H9 (cell line): ENCODE measurements at regions not wholly inside any gene's neighbourhood (a gene's known extent, or its start where the extent isn't known, plus 50 kb on each side); places are given as distances from the start of the nearest gene placed in this dataset.

Experiments used
- DNase-seq: peaks from one replicate; pipeline ENCODE4 v3.0.0-alpha.2; 2017
- H2AFZ ChIP-seq: one replicate; pipeline ENCODE4 v1.6.1; 2013; ENCODE audit warnings: mild to moderate bottlenecking, low read length, control low read depth, moderate library complexity
- H2AK5ac ChIP-seq: 2 replicates; pipeline ENCODE4 v1.6.1; 2013; ENCODE audit warnings: low read length, control low read depth, mixed read lengths; ENCODE audit not compliant: insufficient read length
- H2BK120ac ChIP-seq: one replicate; pipeline ENCODE4 v1.6.1; 2013; ENCODE audit warnings: low read depth, mild to moderate bottlenecking, low read length, control low read depth, inconsistent platforms; ENCODE audit not compliant: poor library complexity, severe bottlenecking
- H2BK12ac ChIP-seq: 2 replicates; pipeline ENCODE4 v1.6.1; 2013; ENCODE audit warnings: low read length, control low read depth, mixed read lengths, low read depth; ENCODE audit not compliant: insufficient read length
- H2BK15ac ChIP-seq: 2 replicates; pipeline ENCODE4 v1.6.1; 2013; ENCODE audit warnings: low read depth, low read length, control low read depth
- H2BK20ac ChIP-seq: one replicate; pipeline ENCODE4 v1.6.1; 2013; ENCODE audit warnings: low read depth, mild to moderate bottlenecking, low read length, control low read depth, inconsistent platforms; ENCODE audit not compliant: poor library complexity, severe bottlenecking
- H2BK5ac ChIP-seq: 2 replicates; pipeline ENCODE4 v1.6.1; 2013; ENCODE audit warnings: low read length, control low read depth, mixed read lengths; ENCODE audit not compliant: insufficient read length
- H3K14ac ChIP-seq: 2 replicates; pipeline ENCODE4 v1.6.1; 2013; ENCODE audit warnings: low read length, control low read depth; ENCODE audit not compliant: insufficient read depth
- H3K18ac ChIP-seq: 2 replicates; pipeline ENCODE4 v1.6.1; 2013; ENCODE audit warnings: low read depth, mild to moderate bottlenecking, mixed read lengths, low read length, control low read depth; ENCODE audit not compliant: insufficient read length
- H3K23ac ChIP-seq: 2 replicates; pipeline ENCODE4 v1.6.1; 2013; ENCODE audit warnings: low read length, control low read depth, mixed read lengths, low read depth; ENCODE audit not compliant: insufficient read length
- H3K23me2 ChIP-seq: 2 replicates; pipeline ENCODE4 v1.6.1; 2013; ENCODE audit warnings: low read depth, mild to moderate bottlenecking, mixed read lengths, low read length, control low read depth; ENCODE audit not compliant: insufficient read length, poor library complexity, severe bottlenecking
- H3K27ac ChIP-seq: 2 replicates; pipeline ENCODE4 v1.5.1; 2013; ENCODE audit warnings: low read length, control low read depth, mixed read lengths, low read depth; ENCODE audit not compliant: insufficient read length
- H3K27me3 ChIP-seq: 2 replicates; pipeline ENCODE4 v1.6.1; 2013; ENCODE audit warnings: low read length, control low read depth, inconsistent platforms; ENCODE audit not compliant: insufficient read depth
- H3K4ac ChIP-seq: 2 replicates; pipeline ENCODE4 v1.6.1; 2013; ENCODE audit warnings: low read depth, mild to moderate bottlenecking, control low read depth, inconsistent platforms, low read length, moderate library complexity
- H3K4me1 ChIP-seq: 2 replicates; pipeline ENCODE4 v1.6.1; 2013; ENCODE audit warnings: low read length, control low read depth, inconsistent platforms; ENCODE audit not compliant: insufficient read depth
- H3K4me2 ChIP-seq: 2 replicates; pipeline ENCODE4 v1.6.1; 2013; ENCODE audit warnings: low read length, control low read depth, mixed read lengths; ENCODE audit not compliant: insufficient read length, insufficient read depth
- H3K56ac ChIP-seq: 2 replicates; pipeline ENCODE4 v1.6.1; 2013; ENCODE audit warnings: low read depth, mild to moderate bottlenecking, mixed read lengths, low read length, control low read depth; ENCODE audit not compliant: insufficient read length
- H3K79me1 ChIP-seq: 2 replicates; pipeline ENCODE4 v1.6.1; 2013; ENCODE audit warnings: low read depth, mild to moderate bottlenecking, moderate library complexity, low read length, control low read depth, inconsistent platforms; ENCODE audit not compliant: insufficient read depth, poor library complexity, severe bottlenecking
- H3K79me2 ChIP-seq: 2 replicates; pipeline ENCODE4 v1.6.1; 2013; ENCODE audit warnings: low read length, control low read depth, inconsistent platforms; ENCODE audit not compliant: insufficient read depth
- H3K9ac ChIP-seq: 2 replicates; pipeline ENCODE4 v1.6.1; 2013; ENCODE audit warnings: low read length, control low read depth, mixed read lengths; ENCODE audit not compliant: insufficient read length; ENCODE audit errors: extremely low read depth
- H3K9me3 ChIP-seq: one replicate; pipeline ENCODE4 v1.6.1; 2013; ENCODE audit warnings: low read depth, low read length, inconsistent platforms; ENCODE audit not compliant: control insufficient read depth
- H3T11ph ChIP-seq: one replicate; pipeline ENCODE4 v1.6.1; 2013; ENCODE audit warnings: mild to moderate bottlenecking, low read length, control low read depth, inconsistent platforms
- H4K20me1 ChIP-seq: one replicate; pipeline ENCODE4 v1.6.1; 2013; ENCODE audit not compliant: control insufficient read depth, insufficient read length, insufficient read depth
- H4K5ac ChIP-seq: 2 replicates; pipeline ENCODE4 v1.6.1; 2013; ENCODE audit warnings: low read depth, mild to moderate bottlenecking, mixed read lengths, low read length, control low read depth; ENCODE audit not compliant: insufficient read length
- H4K8ac ChIP-seq: replicated peaks from 2 replicates; pipeline ENCODE4 v1.6.1; 2013; ENCODE audit warnings: low read length, control low read depth, mixed read lengths, low read depth; ENCODE audit not compliant: insufficient read length
- H4K91ac ChIP-seq: 2 replicates; pipeline ENCODE4 v1.6.1; 2013; ENCODE audit warnings: low read depth, mild to moderate bottlenecking, moderate library complexity, mixed read lengths, low read length, control low read depth; ENCODE audit not compliant: insufficient read length
- H3K27ac Mint-ChIP-seq, 3 experiments: 2 replicates in 2 of 3; 3 replicates in 1 of 3; pipeline ENCODE4 v1.8.0; 2020 to 2021; ENCODE audit warnings: mixed read lengths in 3 of 3, mild to moderate bottlenecking in 1 of 3, moderate library complexity in 1 of 3
- H3K27me3 Mint-ChIP-seq: 2 replicates; pipeline ENCODE4 v1.8.0; 2021; ENCODE audit warnings: low read depth, mild to moderate bottlenecking, moderate library complexity, mixed read lengths
- H3K36me3 Mint-ChIP-seq, 3 experiments: 2 replicates in 2 of 3; 3 replicates in 1 of 3; pipeline ENCODE4 v1.8.0; 2020 to 2021; ENCODE audit warnings: low read depth in 3 of 3, mixed read lengths in 3 of 3; ENCODE audit not compliant: insufficient read depth in 1 of 3
- H3K4me1 Mint-ChIP-seq, 2 experiments: 2 replicates each; pipeline ENCODE4 v1.8.0; 2020; ENCODE audit warnings: mixed read lengths in 2 of 2
- H3K4me3 Mint-ChIP-seq, 2 experiments: 2 replicates in 1 of 2; 3 replicates in 1 of 2; pipeline ENCODE4 v1.8.0; 2020 to 2021; ENCODE audit warnings: mild to moderate bottlenecking in 2 of 2, mixed read lengths in 2 of 2, moderate library complexity in 1 of 2
- H3K9me3 Mint-ChIP-seq, 2 experiments: 2 replicates in 1 of 2; 3 replicates in 1 of 2; pipeline ENCODE4 v1.8.0; 2020; ENCODE audit warnings: mild to moderate bottlenecking in 2 of 2, mixed read lengths in 2 of 2, moderate library complexity in 1 of 2
- CTCF ChIP-seq: fragments of 200-600 bp; sonication (generic); conservative IDR thresholded peaks from 3 replicates; pipeline ENCODE4 v1.8.0; 2021; ENCODE audit warnings: antibody characterized with exemption, mild to moderate bottlenecking
- WGBS: extraction: QIAGEN DNeasy Blood & Tissue Kit; methylation state at CpG from one replicate; pipeline ENCODE4 v1.1.7; 2013; ENCODE audit warnings: missing lambda C conversion rate, low lambda C conversion rate, mixed read lengths; ENCODE audit not compliant: insufficient read length; ENCODE audit errors: extremely low coverage; 5-methylcytosine and 5-hydroxymethylcytosine counted together

GRCh38 chr5:107772418-107773310 lies 101.9 kb upstream of the EFNA5 start:
- Histone ChIP-seq H3K79me1 (no peaks in the 10 kb centered on the region), H3K27ac (no peak overlapping the region), H3T11ph (no peak overlapping the region), H3K18ac (no peak overlapping the region), H3K4me2 (no peak overlapping the region), H3K9me3 (no peaks in the 10 kb centered on the region), H3K14ac (no peak overlapping the region), H2BK12ac (no peak overlapping the region), H3K9ac (no peak overlapping the region), H2BK20ac (no peak overlapping the region), H3K4me1 (peaks cover 9% of the 10 kb centered on the region; the same call in 1 of the 2 replicates), H2BK5ac (no peak overlapping the region), H3K79me2 (no peaks in the 10 kb centered on the region), H4K91ac (no peak overlapping the region), H3K27me3 (no peaks in the 10 kb centered on the region), H2AFZ (no peak overlapping the region), H3K23me2 (no peaks in the 10 kb centered on the region), H3K4ac (no peak overlapping the region), H4K8ac (no peak overlapping the region), H3K56ac (no peak overlapping the region), H2BK15ac (no peak overlapping the region), H2BK120ac (no peak overlapping the region), H4K20me1 (no peaks in the 10 kb centered on the region), H3K23ac (no peak overlapping the region), H4K5ac (no peak overlapping the region), H2AK5ac (no peak overlapping the region)
- Mint-ChIP-seq H3K27me3 (no peaks in the 10 kb centered on the region), H3K36me3 (no peaks in the 10 kb centered on the region), H3K9me3 (no peaks in the 10 kb centered on the region; a peak in 1 of 5 replicates), H3K4me1 (peaks cover 63 to 68% of the 10 kb centered on the region in 2 experiments), H3K4me3 (no peak overlapping the region; a peak in 1 of 5 replicates), H3K27ac (peak overlapping the region in 1 of 3 experiments; percentile 15; a peak in 1 of 7 replicates)
- no peak for TF ChIP-seq CTCF
- DNase-seq, result peak; percentile 33
- no CpG with 5 or more reads among the region's 11 CpGs for WGBS
